Common myeloid progenitor, CD34-positive (primary cell): ENCODE measurements at regions not wholly inside any gene's neighbourhood (a gene's known extent, or its start where the extent isn't known, plus 50 kb on each side); places are given as distances from the start of the nearest gene placed in this dataset.
"Not testable (repeated sequence)": the region's sequence is repeated elsewhere in the genome, so short reads cannot be mapped to it uniquely, and the experiment has no call there.

Experiments
- CTCF ChIA-PET: fragments of 350-600 bp; sonication (Branson Sonifier 250); formaldehyde crosslinking; loops from one replicate; lab custom pipeline; 2021; ENCODE audit warnings: antibody characterized with exemption; lab: Charles Lee
- POLR2A ChIA-PET: fragments of 350-600 bp; sonication (Branson Sonifier 250); formaldehyde crosslinking; loops from one replicate; lab custom pipeline; 2021; ENCODE audit warnings: antibody characterized with exemption; lab: Charles Lee
- DNase-seq, 3 donors: peaks; one replicate each; pipeline versions ENCODE4 v3.0.0 to v3.0.0-alpha.2; 2013
- H3K27ac ChIP-seq, 2 experiments: 1 replicate in 1 of 2; 2 replicates in 1 of 2; pipeline ENCODE4 v1.7.0; 2013; ENCODE audit warnings: inconsistent platforms in 2 of 2, low read length in 2 of 2, mild to moderate bottlenecking in 2 of 2, low read depth in 1 of 2, moderate library complexity in 1 of 2; ENCODE audit not compliant: severe bottlenecking in 2 of 2, insufficient read depth in 1 of 2, poor library complexity in 1 of 2
- H3K27me3 ChIP-seq, 5 experiments: replicated peaks in 2 of 5; 1 replicate in 3 of 5; 2 replicates in 2 of 5; pipeline versions ENCODE4 v1.6.1 to v1.7.0; 2013; ENCODE audit warnings: low read length in 4 of 5, mild to moderate bottlenecking in 2 of 5, moderate library complexity in 2 of 5, inconsistent platforms in 1 of 5; ENCODE audit not compliant: insufficient read depth in 5 of 5, control insufficient read depth in 4 of 5
- H3K36me3 ChIP-seq, 4 experiments: 1 replicate in 2 of 4; 2 replicates in 2 of 4; pipeline versions ENCODE4 v1.6.1 to v1.7.0; 2013; ENCODE audit warnings: low read length in 3 of 4, control low read depth in 1 of 4, mild to moderate bottlenecking in 1 of 4; ENCODE audit not compliant: control insufficient read depth in 4 of 4, insufficient read depth in 4 of 4
- H3K4me1 ChIP-seq, 4 experiments: 1 replicate in 3 of 4; 2 replicates in 1 of 4; pipeline versions ENCODE4 v1.6.1 to v1.7.1; 2013; ENCODE audit warnings: low read length in 3 of 4, mild to moderate bottlenecking in 3 of 4, control low read depth in 1 of 4, inconsistent platforms in 1 of 4, moderate library complexity in 1 of 4; ENCODE audit not compliant: control insufficient read depth in 4 of 4, insufficient read depth in 4 of 4; ENCODE audit errors: control extremely low read depth in 1 of 4
- H3K4me3 ChIP-seq, 7 experiments: 1 replicate in 4 of 7; 2 replicates in 3 of 7; pipeline versions ENCODE4 v1.5.1 to v1.7.0; 2013; ENCODE audit warnings: mild to moderate bottlenecking in 7 of 7, low read length in 6 of 7, moderate library complexity in 6 of 7, inconsistent platforms in 2 of 7, low read depth in 2 of 7, control low read depth in 1 of 7; ENCODE audit not compliant: insufficient read depth in 4 of 7, control insufficient read depth in 1 of 7; ENCODE audit errors: extremely low read depth in 1 of 7
- H3K9me3 ChIP-seq, 5 experiments: 1 replicate in 4 of 5; 2 replicates in 1 of 5; pipeline versions ENCODE4 v1.6.1 to v1.7.1; 2013; ENCODE audit warnings: low read length in 4 of 5, mild to moderate bottlenecking in 2 of 5, inconsistent platforms in 1 of 5, low read depth in 1 of 5, moderate library complexity in 1 of 5; ENCODE audit not compliant: control insufficient read depth in 4 of 5, insufficient read depth in 2 of 5; ENCODE audit errors: control extremely low read depth in 1 of 5
- WGBS: methylation state at CpG from one replicate; pipeline ENCODE4 v1.1.5; 2013; ENCODE audit not compliant: insufficient coverage; 5-methylcytosine and 5-hydroxymethylcytosine counted together

DNA sequence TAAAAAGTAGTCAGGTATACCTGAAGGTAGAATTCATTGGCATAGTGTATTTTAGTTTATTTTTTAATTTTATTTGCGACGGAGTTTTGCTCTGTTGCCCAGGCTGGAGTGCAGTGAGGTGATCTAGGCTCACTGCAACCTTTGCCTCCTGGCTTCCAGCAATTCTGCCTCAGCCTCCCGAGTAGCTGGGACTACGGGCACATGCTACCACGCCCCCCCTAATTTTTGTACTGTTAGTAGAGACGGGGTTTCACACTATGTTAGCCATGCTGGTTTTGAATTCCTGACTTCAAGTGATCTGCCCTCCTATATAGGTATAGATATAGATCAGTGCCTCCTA lies 102.8 kb upstream of the PRSS16 start:
- Histone ChIP-seq H3K4me1 (peaks cover 24 to 51% (median 39%) of the 10 kb centered on the region in 4 experiments), H3K9me3 (no peaks in the 10 kb centered on the region)
- CTCF ChIA-PET = interaction anchor here (0.7 to 2.2 kb wide), 9 partner anchors 11 to 746 kb away, joined by 3 to 9 read pairs (median 4); a partner anchor contains a TSS

DNA sequence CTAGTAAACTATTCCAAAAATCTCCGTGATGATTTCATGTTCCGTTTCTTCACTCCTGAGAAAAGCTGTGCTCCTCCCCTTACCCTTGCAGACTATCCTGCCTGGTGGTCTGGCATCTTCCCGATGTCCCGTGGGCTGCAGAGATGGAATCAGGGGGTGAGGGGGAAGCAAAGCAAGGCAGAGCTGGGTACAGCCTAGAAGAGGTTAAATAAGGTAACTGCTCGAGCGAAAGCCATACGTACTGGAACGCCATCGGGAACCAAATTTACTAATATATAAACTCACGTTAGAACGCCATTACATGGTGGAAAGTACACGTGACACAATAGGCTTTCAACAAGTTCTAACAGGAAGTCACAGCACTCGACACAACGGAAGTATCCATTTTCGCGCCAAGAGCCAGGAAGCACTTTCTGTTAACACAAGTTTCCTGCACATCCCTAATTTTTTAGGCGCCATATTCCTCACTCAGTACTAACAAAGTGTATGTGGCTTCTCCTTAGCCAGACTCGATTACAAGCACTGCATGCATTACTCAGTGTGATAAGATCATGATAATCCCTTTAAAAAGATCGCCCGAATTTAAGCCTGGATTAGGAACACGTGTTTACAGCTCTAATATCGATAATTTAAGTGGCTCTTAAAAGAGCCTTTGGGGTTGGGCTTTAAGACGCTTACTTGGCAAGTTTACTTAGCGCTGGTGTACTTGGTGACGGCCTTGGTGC lies 101.6 kb upstream of the PRSS16 start:
- peaks cover 0 to 7% (median 2%) of the 10 kb centered on the region in 4 experiments for H3K36me3 ChIP-seq
- WGBS = 2% methylated on average over 22 of the region's 25 CpGs
- peak; percentile 76 to 92 (median 92) for DNase-seq
- POLR2A ChIA-PET = interaction anchor here (0.6 to 3.6 kb wide), 4 partner anchors 13 to 1125 kb away, joined by 3 to 46 read pairs (median 3); a partner anchor contains a TSS
- H3K9me3 ChIP-seq = no peaks in the 10 kb centered on the region
- H3K27me3 ChIP-seq = no peaks in the 10 kb centered on the region
- H3K27ac ChIP-seq = peak overlapping the region; percentile 51 to 92
- H3K4me1 ChIP-seq = peaks cover 20 to 48% (median 35%) of the 10 kb centered on the region in 4 experiments
- H3K4me3 ChIP-seq = peak overlapping the region; percentile 61 to 97 (median 92)
- CTCF ChIA-PET = interaction anchor here (0.9 to 2.2 kb wide), 10 partner anchors 11 to 748 kb away, joined by 3 to 12 read pairs (median 5); a partner anchor contains a TSS

More for the DNA sequence above, 102.8 kb upstream of the PRSS16 start:
- peak overlapping the region in 1 of 2 experiments; percentile 92 for H3K27ac ChIP-seq
- POLR2A ChIA-PET = interaction anchor here (0.8 to 3.6 kb wide), 3 partner anchors 12 to 51 kb away, joined by 3 to 46 read pairs (median 12); a partner anchor contains a TSS
- no peak for DNase-seq
- WGBS = 50% methylated on average over 2 of the region's 6 CpGs
- H3K27me3 ChIP-seq = no peaks in the 10 kb centered on the region
- H3K36me3 ChIP-seq = peaks cover 0 to 7% (median 2%) of the 10 kb centered on the region in 4 experiments
- H3K4me3 ChIP-seq = peak overlapping the region in 6 of 7 experiments; percentile 10 to 96 (median 88)

DNA sequence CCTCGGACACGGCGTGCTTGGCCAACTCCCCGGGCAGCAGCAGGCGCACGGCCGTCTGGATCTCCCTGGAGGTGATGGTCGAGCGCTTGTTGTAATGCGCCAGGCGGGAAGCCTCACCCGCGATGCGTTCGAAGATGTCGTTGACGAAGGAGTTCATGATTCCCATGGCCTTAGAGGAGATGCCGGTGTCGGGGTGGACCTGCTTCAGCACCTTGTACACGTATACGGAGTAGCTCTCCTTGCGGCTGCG lies 101.1 kb upstream of the PRSS16 start:
- CTCF ChIA-PET = interaction anchor here (0.9 to 1.6 kb wide), 7 partner anchors 9 to 747 kb away, joined by 3 to 12 read pairs (median 4); a partner anchor contains a TSS
- not testable (repeated sequence) for DNase-seq, H3K27me3 ChIP-seq, H3K36me3 ChIP-seq, H3K9me3 ChIP-seq
- Histone ChIP-seq H3K27ac (peak overlapping the region; percentile 51 to 92), H3K4me1 (peaks cover 15 to 43% (median 31%) of the 10 kb centered on the region in 4 experiments), H3K4me3 (peak overlapping the region; percentile 61 to 97 (median 92))
- POLR2A ChIA-PET = interaction anchor here (0.6 to 3.6 kb wide), 7 partner anchors 8 to 1023 kb away, joined by 3 to 46 read pairs (median 4); a partner anchor contains a TSS
- 0% methylated on average over 3 of the region's 23 CpGs for WGBS

DNA sequence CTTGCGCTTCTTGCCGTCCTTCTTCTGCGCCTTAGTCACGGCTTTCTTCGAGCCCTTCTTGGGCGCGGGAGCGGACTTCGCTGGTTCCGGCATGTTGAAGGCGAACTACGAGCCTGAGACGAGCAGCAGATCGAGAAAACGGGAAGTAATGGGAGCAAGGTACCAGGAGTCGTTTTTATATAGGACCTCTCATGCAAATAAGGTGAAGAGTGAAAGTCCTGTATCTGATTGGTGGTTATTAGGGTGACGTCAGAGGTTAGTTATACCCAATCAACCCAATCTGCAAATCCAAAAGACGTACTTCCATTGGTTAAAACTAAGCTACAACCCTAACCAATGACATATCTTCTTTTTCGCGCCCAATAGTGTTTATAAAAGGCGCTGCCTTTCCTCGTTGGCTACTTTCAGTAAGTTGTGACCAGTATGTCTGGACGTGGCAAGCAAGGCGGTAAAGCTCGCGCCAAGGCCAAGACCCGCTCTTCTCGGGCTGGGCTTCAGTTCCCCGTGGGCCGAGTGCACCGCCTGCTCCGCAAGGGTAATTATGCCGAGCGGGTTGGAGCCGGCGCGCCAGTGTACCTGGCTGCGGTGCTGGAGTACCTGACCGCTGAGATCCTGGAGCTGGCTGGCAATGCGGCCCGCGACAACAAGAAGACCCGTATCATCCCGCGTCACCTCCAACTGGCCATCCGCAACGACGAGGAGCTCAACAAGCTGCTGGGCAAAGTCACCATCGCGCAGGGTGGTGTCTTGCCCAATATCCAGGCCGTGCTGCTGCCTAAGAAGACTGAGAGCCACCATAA lies 100.6 kb upstream of the PRSS16 start:
- WGBS = under 1% methylated on average over 32 of the region's 51 CpGs
- Histone ChIP-seq H3K27ac (peak overlapping the region; percentile 46 to 92), H3K4me3 (peak overlapping the region; percentile 61 to 97 (median 92))

DNA sequence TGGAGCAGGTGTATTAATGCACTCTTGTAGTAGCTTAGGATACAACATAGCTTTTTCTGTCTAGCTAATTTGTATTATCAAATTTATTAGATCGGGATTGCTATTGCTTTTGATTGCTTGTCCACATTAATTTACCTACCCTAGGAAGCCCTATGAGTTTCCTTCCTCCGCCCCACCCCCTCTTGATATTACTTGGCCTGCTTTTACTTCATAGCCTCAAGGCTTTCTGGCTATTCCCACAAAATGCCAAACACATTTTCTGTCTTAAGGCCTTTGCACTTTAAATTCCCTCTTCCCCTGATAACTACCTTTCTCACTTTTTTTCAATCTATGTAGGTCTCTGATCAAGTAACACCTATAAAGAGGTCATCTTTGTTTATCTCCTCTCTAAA lies 99.1 kb upstream of the PRSS16 start:
- Histone ChIP-seq H3K27me3 (no peaks in the 10 kb centered on the region), H3K27ac (peak overlapping the region in 1 of 2 experiments; percentile 92), H3K4me3 (peak overlapping the region in 1 of 7 experiments; percentile 36), H3K4me1 (peaks cover 11 to 32% (median 23%) of the 10 kb centered on the region in 4 experiments), H3K36me3 (peaks cover 0 to under 1% (median 0%) of the 10 kb centered on the region in 4 experiments), H3K9me3 (no peaks in the 10 kb centered on the region)
- ChIA-PET POLR2A (interaction anchor here (1.7 to 3.6 kb wide), 2 partner anchors 16 to 745 kb away, joined by 14 to 46 read pairs; a partner anchor contains a TSS), CTCF (interaction anchor here (1.7 kb wide), 1 partner anchor 9 kb away, joined by 7 read pairs; no protein-coding TSS in a partner anchor)
- no peak for DNase-seq
- WGBS = no CpG with 5 or more reads among the region's 2 CpGs

More for the DNA sequence above, 100.6 kb upstream of the PRSS16 start:
- Histone ChIP-seq H3K36me3 (peaks cover 0 to 7% (median 2%) of the 10 kb centered on the region in 4 experiments), H3K9me3 (no peaks in the 10 kb centered on the region), H3K27me3 (no peaks in the 10 kb centered on the region), H3K4me1 (peaks cover 11 to 37% (median 27%) of the 10 kb centered on the region in 4 experiments)
- DNase-seq = peak; percentile 99 to 100 (median 99)
- ChIA-PET CTCF (interaction anchor here (0.9 to 1.6 kb wide), 11 partner anchors 8 to 1115 kb away, joined by 3 to 12 read pairs (median 3); a partner anchor contains a TSS), POLR2A (interaction anchor here (0.6 to 3.6 kb wide), 14 partner anchors 8 to 1120 kb away, joined by 3 to 46 read pairs (median 4); a partner anchor contains a TSS)

DNA sequence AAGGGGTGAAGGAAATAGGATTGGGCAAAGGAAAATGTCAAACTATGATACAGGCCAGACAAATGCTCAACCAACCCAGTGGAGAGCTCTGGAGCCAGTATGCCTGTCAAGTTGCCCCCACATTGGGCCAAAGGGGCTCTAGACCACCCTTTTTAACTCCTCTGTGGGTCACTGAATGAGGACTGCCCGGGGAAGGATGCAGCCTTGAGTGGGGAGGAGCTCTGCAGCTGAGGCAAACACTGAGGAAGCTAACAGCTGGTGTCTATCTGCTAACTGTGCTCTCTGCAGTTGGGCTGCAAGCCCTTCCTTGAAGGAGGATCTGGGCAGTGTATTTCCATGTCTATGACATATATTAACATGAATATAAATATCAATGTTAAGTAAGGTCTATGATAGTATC lies 98.4 kb upstream of the PRSS16 start:
- Histone ChIP-seq H3K36me3 (no peaks in the 10 kb centered on the region), H3K27ac (no peak overlapping the region), H3K4me1 (peaks cover 11 to 28% (median 19%) of the 10 kb centered on the region in 4 experiments), H3K27me3 (no peaks in the 10 kb centered on the region), H3K4me3 (no peak overlapping the region), H3K9me3 (no peaks in the 10 kb centered on the region)
- POLR2A ChIA-PET = interaction anchor here (0.7 kb wide), 1 partner anchor 992 kb away, joined by 7 read pairs; no protein-coding TSS in a partner anchor
- WGBS = 100% methylated on average over 1 of the region's 1 CpG
- CTCF ChIA-PET = interaction anchor here (1.2 to 1.7 kb wide), 2 partner anchors 8 to 10 kb away, joined by 6 to 7 read pairs; no protein-coding TSS in a partner anchor
- DNase-seq = no peak
